HEK293 (cell line): ENCODE measurements at regions not wholly inside any gene's neighbourhood (a gene's known extent, or its start where the extent isn't known, plus 50 kb on each side); places are given as distances from the start of the nearest gene placed in this dataset.

Source experiments
- CTCF ChIA-PET: fragments of 350-600 bp; formaldehyde crosslinking; extraction: SDS; loops from one replicate; lab custom pipeline; 2021; ENCODE audit warnings: antibody characterized with exemption; lab: Yijun Ruan, JAX
- POLR2A ChIA-PET: fragments of 300-600 bp; formaldehyde crosslinking; extraction: SDS; loops from one replicate; lab custom pipeline; 2020; ENCODE audit warnings: antibody characterized with exemption, inconsistent platforms; lab: Yijun Ruan, JAX
- H3K27ac ChIP-seq: fragments of 200-500 bp; sonication (Bioruptor generic); 2 replicates; pipeline ENCODE4 v1.5.1; 2014; ENCODE audit warnings: low read depth, low read length, control low read depth, inconsistent platforms; ENCODE audit errors: extremely low read depth
- H3K36me3 ChIP-seq, 2 experiments: fragments of 200-500 bp in 1 of 2; sonication (Bioruptor generic) in 1 of 2; 1 replicate in 1 of 2; 2 replicates in 1 of 2; pipeline ENCODE4 v1.5.1; 2014 to 2017; ENCODE audit warnings: inconsistent platforms in 2 of 2, low read length in 2 of 2; ENCODE audit not compliant: control insufficient read depth in 2 of 2, insufficient read depth in 1 of 2
- H3K4me1 ChIP-seq: fragments of 200-500 bp; sonication (Bioruptor generic); 2 replicates; pipeline ENCODE4 v1.5.1; 2014; ENCODE audit warnings: mild to moderate bottlenecking, low read length, inconsistent platforms; ENCODE audit not compliant: control insufficient read depth, insufficient read depth
- H3K4me3 ChIP-seq: 2 replicates; pipeline ENCODE4 v1.5.1; 2011; ENCODE audit warnings: low read depth, mild to moderate bottlenecking, control low read depth, low read length, moderate library complexity
- H3K9me3 ChIP-seq: fragments of 200-500 bp; sonication (Bioruptor generic); 2 replicates; pipeline ENCODE4 v1.5.1; 2014; ENCODE audit warnings: low read depth, low read length, inconsistent platforms; ENCODE audit not compliant: control insufficient read depth, insufficient read depth
- GLIS1 ChIP-seq: fragments of 450-650 bp; formaldehyde crosslinking; IDR thresholded peaks from 2 replicates; pipeline ENCODE4 v1.5.1; 2016; ENCODE audit warnings: missing biosample characterization, missing genetic modification characterization
- PRDM6 ChIP-seq: fragments of 450-650 bp; formaldehyde crosslinking; IDR thresholded peaks from 2 replicates; pipeline ENCODE4 v1.5.1; 2017; ENCODE audit warnings: missing biosample characterization, missing genetic modification characterization
- ZBTB10 ChIP-seq: fragments of 450-650 bp; formaldehyde crosslinking; IDR thresholded peaks from 2 replicates; pipeline ENCODE4 v1.5.1; 2016; ENCODE audit warnings: missing biosample characterization, missing genetic modification characterization
- ZFP69B ChIP-seq: fragments of 450-650 bp; formaldehyde crosslinking; IDR thresholded peaks from 2 replicates; pipeline ENCODE4 v1.5.1; 2016; ENCODE audit warnings: missing biosample characterization, missing genetic modification characterization
- ZNF140 ChIP-seq: fragments of 450-650 bp; formaldehyde crosslinking; IDR thresholded peaks from 2 replicates; pipeline ENCODE4 v1.5.1; 2016; ENCODE audit warnings: missing biosample characterization, missing genetic modification characterization
- ZNF148 ChIP-seq: fragments of 450-650 bp; formaldehyde crosslinking; IDR thresholded peaks from 2 replicates; pipeline ENCODE4 v1.5.0; 2017; ENCODE audit warnings: missing biosample characterization, missing genetic modification characterization, borderline replicate concordance
- ZNF175 ChIP-seq: fragments of 450-650 bp; formaldehyde crosslinking; IDR thresholded peaks from 2 replicates; pipeline ENCODE4 v1.5.1; 2016; ENCODE audit warnings: missing biosample characterization, missing genetic modification characterization
- ZNF202 ChIP-seq: fragments of 450-650 bp; formaldehyde crosslinking; IDR thresholded peaks from 2 replicates; pipeline ENCODE4 v1.5.1; 2016; ENCODE audit warnings: missing biosample characterization, missing genetic modification characterization, borderline replicate concordance
- ZNF514 ChIP-seq: fragments of 450-650 bp; formaldehyde crosslinking; IDR thresholded peaks from 2 replicates; pipeline ENCODE4 v1.5.1; 2016; ENCODE audit warnings: missing biosample characterization, missing genetic modification characterization
- ZNF518A ChIP-seq: fragments of 450-650 bp; formaldehyde crosslinking; conservative IDR thresholded peaks from 2 replicates; pipeline ENCODE4 v1.5.1; 2016; ENCODE audit warnings: low read depth, missing biosample characterization, missing genetic modification characterization
- ZNF791 ChIP-seq: fragments of 450-650 bp; formaldehyde crosslinking; IDR thresholded peaks from 2 replicates; pipeline ENCODE4 v1.5.1; 2016; ENCODE audit warnings: missing biosample characterization, missing genetic modification characterization

GRCh38 chr4:28479666-28480065 is 1619.0 kb downstream of the STIM2 start:
- CTCF ChIA-PET: no interaction called here
- POLR2A ChIA-PET: no interaction called here
- no peak for TF ChIP-seq GLIS1 (tag by site-specific recombination)
- TF ChIP-seq ZFP69B (tag by site-specific recombination): no peak
- TF ChIP-seq ZNF514: no peak
- TF ChIP-seq ZNF518A (tag by site-specific recombination): no peak
- no peaks in the 10 kb centered on the region for H3K9me3 ChIP-seq
- no peaks in the 10 kb centered on the region for H3K36me3 ChIP-seq
- H3K4me1 ChIP-seq: no peaks in the 10 kb centered on the region
- H3K27ac ChIP-seq: no peak overlapping the region
- no peak overlapping the region for H3K4me3 ChIP-seq

- TF ChIP-seq ZNF175 (tag by site-specific recombination): no peak
- no peak for TF ChIP-seq ZNF791 (tag by site-specific recombination)
- no peak for TF ChIP-seq ZBTB10 (tag by site-specific recombination)
- TF ChIP-seq PRDM6 (tag by site-specific recombination): no peak
- no peak for TF ChIP-seq ZNF202 (tag by site-specific recombination)
- TF ChIP-seq ZNF140 (tag by site-specific recombination): no peak
- no peak for TF ChIP-seq ZNF148 (tag by site-specific recombination)
- no peak for TF ChIP-seq ZFP69B (tag by site-specific recombination)
- TF ChIP-seq, all 188 proteins: peak for 0
- H3K9me3 ChIP-seq: no peaks in the 10 kb centered on the region
- no peaks in the 10 kb centered on the region for H3K4me1 ChIP-seq
- H3K27ac ChIP-seq: no peak overlapping the region
- H3K36me3 ChIP-seq: no peaks in the 10 kb centered on the region
- POLR2A ChIA-PET: no interaction called here
- no peak overlapping the region for H3K4me3 ChIP-seq
- CTCF ChIA-PET: no interaction called here
These were observed 1620.9 kb downstream of the STIM2 start for GRCh38 chr4:28481565-28481964.
